ENCODE measurements at regions not wholly inside any gene's neighbourhood (a gene's known extent, or its start where the extent isn't known, plus 50 kb on each side); places are given as distances from the start of the nearest gene placed in this dataset.

DNA sequence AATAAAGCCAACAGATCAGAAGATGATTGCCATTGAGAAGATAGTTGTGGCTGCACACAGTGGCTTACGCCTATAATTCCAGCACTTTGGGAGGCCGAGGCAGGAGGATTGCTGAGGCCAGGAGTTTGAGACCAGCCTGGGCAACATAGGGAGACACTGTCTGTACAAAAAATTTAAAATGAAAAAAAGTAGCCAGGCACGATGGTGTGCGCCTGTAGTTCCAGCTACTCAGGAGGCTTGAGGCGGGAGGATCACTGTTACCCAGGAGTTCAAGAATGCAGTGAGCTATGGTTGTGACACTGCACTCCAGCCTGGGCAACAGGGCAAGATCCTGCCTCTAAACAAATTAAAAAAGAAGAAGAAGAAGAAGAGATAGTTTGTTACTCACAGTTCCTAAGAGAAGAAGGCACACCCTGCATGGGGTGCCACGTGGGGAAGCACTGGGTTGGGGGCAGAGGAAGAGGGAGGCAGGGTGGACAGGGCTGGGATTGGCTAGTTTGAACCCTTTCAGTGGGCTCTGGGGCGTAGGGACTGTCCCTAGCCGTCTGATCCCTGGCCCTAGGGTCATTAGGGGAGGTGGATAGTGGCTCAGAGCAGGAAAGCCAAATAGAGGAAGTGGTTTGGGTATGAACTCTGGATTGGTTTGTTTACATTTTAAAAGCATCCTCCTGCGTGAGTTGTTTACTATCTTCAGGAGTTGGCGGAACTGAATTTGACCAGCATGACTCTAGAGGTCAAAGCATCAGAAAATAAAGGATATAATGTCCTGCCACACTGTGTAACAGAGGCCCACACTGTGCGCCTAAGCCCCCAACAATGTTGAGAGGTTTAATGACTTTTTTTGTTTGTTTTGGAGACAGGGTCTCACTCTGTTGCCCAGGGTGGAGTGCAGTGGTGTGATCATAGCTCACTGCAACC, 60.5 kb upstream of the MEDAG start:
- DNase-seq: no peak

DNA sequence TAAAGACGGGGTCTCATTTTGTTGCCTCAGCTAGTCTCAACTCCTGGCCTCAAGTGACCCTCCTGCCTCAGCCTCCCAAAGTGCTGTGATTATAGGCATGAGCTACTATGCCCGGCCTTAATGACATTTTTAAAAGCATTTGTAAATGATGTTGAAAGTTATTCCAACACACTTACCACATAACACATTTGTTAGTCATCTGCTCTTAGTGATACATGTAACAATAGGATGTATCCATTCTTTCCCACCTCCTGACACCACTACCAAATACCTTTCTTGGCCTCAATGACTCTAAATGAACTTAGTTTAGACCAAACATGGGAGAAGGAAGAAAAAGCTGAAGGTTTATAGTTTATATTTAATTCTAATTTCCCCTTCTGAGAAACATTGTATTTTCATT, 59.8 kb upstream of the MEDAG start:
- no peak for DNase-seq

GRCh38 chr13:30846866-30847265, 59.2 kb upstream of the MEDAG start:
- DNase-seq: no peak

- no peak for DNase-seq
Measured at GRCh38 chr13:30847650-30848307, 58.3 kb upstream of the MEDAG start.

DNA sequence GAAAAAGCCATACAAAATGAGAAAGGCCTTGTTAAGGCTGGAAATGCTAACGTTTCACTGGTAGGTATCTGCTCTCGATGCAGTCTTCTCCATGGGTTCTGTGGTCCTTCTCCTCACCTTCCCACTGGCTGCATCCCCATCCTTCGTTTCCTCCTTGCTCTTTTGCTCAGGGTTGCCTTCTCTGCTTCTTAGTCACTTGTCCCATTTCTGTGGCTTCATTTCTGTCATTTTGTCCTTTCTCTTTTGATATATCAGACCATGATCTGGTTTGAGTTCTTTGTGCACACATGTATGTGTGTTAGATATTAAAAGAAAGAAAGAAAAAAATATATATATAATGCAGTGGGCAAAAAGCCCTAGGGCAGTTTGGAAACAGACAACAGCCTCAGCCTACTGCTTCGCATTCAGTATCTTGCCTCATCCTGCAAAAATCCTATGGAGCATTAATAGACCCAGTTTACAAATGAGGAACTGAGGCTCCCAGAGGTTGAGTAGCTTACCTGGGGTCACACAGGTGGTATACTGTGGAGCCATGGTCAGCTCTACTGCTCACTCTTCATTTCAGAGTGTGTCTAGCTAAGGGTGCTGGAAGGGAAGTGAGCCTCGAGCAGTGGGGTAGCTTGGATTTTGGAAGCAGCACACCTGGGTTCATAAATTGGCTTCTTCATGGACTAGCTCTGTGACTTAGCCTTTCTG, 57.6 kb upstream of the MEDAG start:
- no peak for DNase-seq

GRCh38 chr13:30849611-30850010, 56.5 kb upstream of the MEDAG start:
- DNase-seq: no peak

GRCh38 chr13:30850204-30850866, 55.7 kb upstream of the MEDAG start:
- no peak for DNase-seq

- no peak for DNase-seq
Measured at GRCh38 chr13:30850867-30851211, 55.2 kb upstream of the MEDAG start.

- DNase-seq: no peak
Measured at GRCh38 chr13:30851697-30852096, 54.4 kb upstream of the MEDAG start.

DNA sequence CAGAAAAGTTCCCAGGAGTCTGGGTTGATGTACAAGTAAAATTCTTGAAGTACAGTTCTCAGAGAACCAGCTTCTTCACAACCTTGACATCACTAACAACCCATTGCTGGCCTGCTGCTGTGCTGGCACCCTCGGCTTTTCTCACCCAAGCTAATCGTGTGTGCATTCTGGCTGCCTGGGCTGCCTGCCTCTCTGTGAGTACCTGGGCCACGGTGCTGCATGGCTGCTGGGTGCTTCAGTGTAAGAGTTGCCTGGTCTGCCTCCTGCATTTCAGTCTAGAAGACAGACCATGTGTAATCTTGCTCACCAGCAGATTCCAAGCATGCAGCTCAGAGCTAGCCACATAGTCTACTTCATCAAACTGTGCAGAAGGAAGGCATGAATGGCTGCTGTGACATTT, 50.5 kb upstream of the MEDAG start:
- DNase-seq: no peak

GRCh38 chr13:30856005-30856790, 49.9 kb upstream of the MEDAG start:
- no peak for DNase-seq
